K562 (cell line): ENCODE measurements at regions not wholly inside any gene's neighbourhood (a gene's known extent, or its start where the extent isn't known, plus 50 kb on each side); places are given as distances from the start of the nearest gene placed in this dataset.

Experiments used
- CTCF ChIP-seq, 3 experiments: IDR thresholded peaks in 2 of 3; conservative IDR thresholded peaks in 1 of 3; 2 replicates each; pipeline ENCODE4 v1.5.1; 2011 to 2012; ENCODE audit warnings: low read length in 3 of 3, mild to moderate bottlenecking in 3 of 3, control low read depth in 2 of 3, improper control_type of control experiment in 1 of 3, inconsistent platforms in 1 of 3, low read depth in 1 of 3, mixed read lengths in 1 of 3, moderate library complexity in 1 of 3; ENCODE audit not compliant: insufficient read depth in 2 of 3
- JUND ChIP-seq, 2 experiments: IDR thresholded peaks; 2 replicates in 1 of 2; 3 replicates in 1 of 2; pipeline ENCODE4 v1.6.1; 2011; ENCODE audit warnings: borderline replicate concordance in 2 of 2, low read depth in 2 of 2, low read length in 2 of 2, improper control_type of control experiment in 1 of 2, missing biosample characterization in 1 of 2, missing genetic modification characterization in 1 of 2, missing genetic modification reagents in 1 of 2
- MAZ ChIP-seq, 2 experiments: fragments of 450-650 bp in 1 of 2; sonication (generic) in 1 of 2; formaldehyde crosslinking; IDR thresholded peaks in 1 of 2; conservative IDR thresholded peaks in 1 of 2; 2 replicates each; pipeline versions ENCODE4 v1.4.0 to v1.5.0; 2020; ENCODE audit warnings: mild to moderate bottlenecking in 1 of 2, missing genetic modification reagents in 1 of 2
- NR3C1 ChIP-seq: sonication (generic); formaldehyde crosslinking; IDR thresholded peaks from 2 replicates; pipeline ENCODE4 v1.8.1; 2022; ENCODE audit warnings: missing genetic modification reagents
- POLR2AphosphoS5 ChIP-seq: IDR thresholded peaks from 2 replicates; pipeline ENCODE4 v1.6.1; 2011; ENCODE audit warnings: mild to moderate bottlenecking, low read depth, low read length, moderate library complexity; ENCODE audit not compliant: control insufficient read depth, insufficient read depth
- ZNF274 ChIP-seq: IDR thresholded peaks from 2 replicates; pipeline ENCODE4 v1.6.1; 2011; ENCODE audit warnings: low read depth, mild to moderate bottlenecking, low read length, moderate library complexity, borderline replicate concordance
- ZNF57 ChIP-seq: fragments of 450-650 bp; formaldehyde crosslinking; IDR thresholded peaks from 2 replicates; pipeline ENCODE4 v1.4.0; 2020; ENCODE audit warnings: mild to moderate bottlenecking, moderate library complexity

- no peak for TF ChIP-seq NR3C1
- no peak for TF ChIP-seq CTCF (IDR thresholded peaks at IDR 0.05 in 2 of 3, conservative IDR thresholded peaks at IDR 0.05 in 1 of 3; ENCODE audit: insufficient read depth in 2 of 3, low read depth in 1 of 3, low read length in 3 of 3)
- no peak for TF ChIP-seq JUND (IDR thresholded peaks at IDR 0.05; ENCODE audit: borderline replicate concordance, low read depth, low read length)
- TF ChIP-seq JUND (tag; IDR thresholded peaks at IDR 0.05; ENCODE audit: borderline replicate concordance, low read depth, low read length) = no peak
- TF ChIP-seq ZNF57 (CRISPR knock-in tag) = no peak
- TF ChIP-seq MAZ (CRISPR knock-in tag; conservative IDR thresholded peaks at IDR 0.05 in 1 of 2, IDR thresholded peaks at IDR 0.05 in 1 of 2) = no peak
- no peak for TF ChIP-seq ZNF274
- TF ChIP-seq POLR2AphosphoS5 = no peak
These were observed 568.5 kb upstream of the SOX11 start for GRCh38 chr2:5123582-5124196.
